Endothelial cell of umbilical vein (primary cell): ENCODE measurements at regions not wholly inside any gene's neighbourhood (a gene's known extent, or its start where the extent isn't known, plus 50 kb on each side); places are given as distances from the start of the nearest gene placed in this dataset.

Experiments used
- BruUV-seq: library from RNA; stranded (reverse); fragments of 400-500 nt; replicated peaks from 2 replicates; lab custom pipeline; 2021; lab: Mats Ljungman, UMichigan
- CTCF ChIA-PET: fragments of 300-600, 350-600 bp; sonication (Branson Sonifier 250); formaldehyde crosslinking; loops from one replicate; lab custom pipeline; 2021; ENCODE audit warnings: antibody characterized with exemption, inconsistent platforms; lab: Charles Lee
- POLR2A ChIA-PET: fragments of 300-600, 350-600 bp; sonication (Branson Sonifier 250); formaldehyde crosslinking; loops from one replicate; lab custom pipeline; 2021; ENCODE audit warnings: antibody characterized with exemption, inconsistent platforms; lab: Charles Lee
- DNase-seq: peaks from one replicate; pipeline ENCODE4 v3.0.0-alpha.2; 2011; ENCODE audit warnings: low read depth, low spot score
- FAIRE-seq: peaks from 2 replicates; lab custom pipeline; 2011; peaks lifted over from hg19 to GRCh38; lab: Jason Lieb, UNC
- H2AFZ ChIP-seq: 2 replicates; pipeline ENCODE4 v1.6.0; 2012; ENCODE audit warnings: low read depth, low read length, control low read depth, inconsistent platforms
- H3K27ac ChIP-seq: 2 replicates; pipeline ENCODE4 v1.5.1; 2011; ENCODE audit warnings: low read depth, mild to moderate bottlenecking, control low read depth, low read length, moderate library complexity; ENCODE audit not compliant: insufficient read depth
- H3K27me3 ChIP-seq, 2 experiments: 2 replicates each; pipeline versions ENCODE4 v1.6.0 to v1.6.1; 2011; ENCODE audit warnings: low read length in 2 of 2, mixed read lengths in 1 of 2; ENCODE audit not compliant: control insufficient read depth in 2 of 2, insufficient read depth in 2 of 2
- H3K36me3 ChIP-seq, 2 experiments: 2 replicates in 1 of 2; 3 replicates in 1 of 2; pipeline ENCODE4 v1.5.1; 2011; ENCODE audit warnings: low read length in 2 of 2, mild to moderate bottlenecking in 1 of 2, moderate library complexity in 1 of 2; ENCODE audit not compliant: control insufficient read depth in 2 of 2, insufficient read depth in 2 of 2; ENCODE audit errors: extremely low read depth in 1 of 2
- H3K4me1 ChIP-seq: 3 replicates; pipeline ENCODE4 v1.5.1; 2011; ENCODE audit warnings: mild to moderate bottlenecking, low read length; ENCODE audit not compliant: control insufficient read depth, insufficient read depth; ENCODE audit errors: extremely low read depth
- H3K4me2 ChIP-seq: 2 replicates; pipeline ENCODE4 v1.6.1; 2011; ENCODE audit warnings: low read length, control low read depth, mixed read lengths; ENCODE audit not compliant: insufficient read depth
- H3K4me3 ChIP-seq, 3 experiments: fragments of 200-600 bp in 1 of 3; sonication (generic), shearing (Covaris generic) in 1 of 3; replicated peaks in 1 of 3; 2 replicates each; pipeline ENCODE4 v1.5.1; 2011 to 2016; ENCODE audit warnings: control low read depth in 3 of 3, low read length in 3 of 3, mild to moderate bottlenecking in 2 of 3, inconsistent platforms in 1 of 3, low read depth in 1 of 3, moderate library complexity in 1 of 3; ENCODE audit not compliant: insufficient read depth in 1 of 3
- H3K79me2 ChIP-seq: 2 replicates; pipeline ENCODE4 v1.6.0; 2012; ENCODE audit warnings: low read length, inconsistent platforms; ENCODE audit not compliant: control insufficient read depth, insufficient read depth
- H3K9ac ChIP-seq: replicated peaks from 2 replicates; pipeline ENCODE3; 2011; ENCODE audit warnings: low read length, control low read depth; ENCODE audit not compliant: insufficient read depth; ENCODE audit errors: extremely low read depth
- H3K9me1 ChIP-seq: replicated peaks from 3 replicates; pipeline ENCODE4 v1.6.0; 2011; ENCODE audit warnings: mild to moderate bottlenecking, low read length; ENCODE audit not compliant: control insufficient read depth, insufficient read depth; ENCODE audit errors: extremely low read depth
- H3K9me3 ChIP-seq: replicated peaks from 2 replicates; pipeline ENCODE4 v1.5.1; 2012; ENCODE audit warnings: low read length, inconsistent platforms; ENCODE audit not compliant: control insufficient read depth, insufficient read depth
- H4K20me1 ChIP-seq: replicated peaks from 2 replicates; pipeline ENCODE3; 2011; ENCODE audit warnings: mild to moderate bottlenecking, low read length; ENCODE audit not compliant: control insufficient read depth, insufficient read depth; ENCODE audit errors: extremely low read depth
- EZH2 ChIP-seq: IDR thresholded peaks from 2 replicates; pipeline ENCODE4 v1.6.1; 2012; ENCODE audit warnings: borderline replicate concordance, low read depth, mild to moderate bottlenecking, moderate library complexity, low read length, inconsistent platforms; ENCODE audit not compliant: severe bottlenecking
- FOS ChIP-seq: IDR thresholded peaks from 2 replicates; pipeline ENCODE4 v1.6.1; 2011; ENCODE audit warnings: mild to moderate bottlenecking, low read length, moderate library complexity, borderline replicate concordance; ENCODE audit not compliant: insufficient read depth
- GATA2 ChIP-seq: IDR thresholded peaks from 2 replicates; pipeline ENCODE4 v1.7.0; 2011; ENCODE audit warnings: low read depth, mild to moderate bottlenecking, moderate library complexity, mixed read lengths, low read length; ENCODE audit not compliant: insufficient read length, insufficient read depth
- JUN ChIP-seq: IDR thresholded peaks from 2 replicates; pipeline ENCODE4 v1.6.1; 2011; ENCODE audit warnings: borderline replicate concordance, low read depth; ENCODE audit not compliant: insufficient read length, insufficient read depth
- MYC ChIP-seq: IDR thresholded peaks from one replicate; pipeline ENCODE4 v1.6.1; 2011; ENCODE audit warnings: mild to moderate bottlenecking, low read depth, low read length
- POLR2A ChIP-seq: IDR thresholded peaks from 2 replicates; pipeline ENCODE4 v1.6.1; 2012; ENCODE audit warnings: low read depth, mild to moderate bottlenecking, control low read depth, low read length
- POLR2AphosphoS5 ChIP-seq: IDR thresholded peaks from 2 replicates; pipeline ENCODE4 v1.6.1; 2012; ENCODE audit warnings: low read depth, mild to moderate bottlenecking, control low read depth, low read length, moderate library complexity; ENCODE audit not compliant: insufficient read depth
- dilution Hi-C: fragments of 300-500 bp; cut with MboI; formaldehyde crosslinking; loops from one replicate; pipeline ENCODE4 v1.15.0; 2019; ENCODE audit warnings: low sequenced_read_pairs; ENCODE audit not compliant: extremely low pct_ligation_motif_present
- intact Hi-C: fragments of 100-400 bp; cut with micrococcal nuclease; formaldehyde crosslinking; loops from one replicate; pipeline ENCODE4 v1.10.0; 2022
- TF ChIP-seq, protein P1 (sequence below): IDR thresholded peaks from 2 replicates; pipeline ENCODE4 v1.6.1; 2011; ENCODE audit not compliant: insufficient read depth, insufficient read length
- TF ChIP-seq, protein P2 (sequence below), 2 donors: IDR thresholded peaks; 1 replicate in 1 of 2; 2 replicates in 1 of 2; pipeline ENCODE4 v1.5.1; 2011; ENCODE audit warnings: low read length in 2 of 2, mild to moderate bottlenecking in 2 of 2, moderate library complexity in 2 of 2, control low read depth in 1 of 2, inconsistent platforms in 1 of 2, low read depth in 1 of 2; ENCODE audit not compliant: insufficient read depth in 1 of 2; ENCODE audit errors: extremely low read depth in 1 of 2

DNA sequence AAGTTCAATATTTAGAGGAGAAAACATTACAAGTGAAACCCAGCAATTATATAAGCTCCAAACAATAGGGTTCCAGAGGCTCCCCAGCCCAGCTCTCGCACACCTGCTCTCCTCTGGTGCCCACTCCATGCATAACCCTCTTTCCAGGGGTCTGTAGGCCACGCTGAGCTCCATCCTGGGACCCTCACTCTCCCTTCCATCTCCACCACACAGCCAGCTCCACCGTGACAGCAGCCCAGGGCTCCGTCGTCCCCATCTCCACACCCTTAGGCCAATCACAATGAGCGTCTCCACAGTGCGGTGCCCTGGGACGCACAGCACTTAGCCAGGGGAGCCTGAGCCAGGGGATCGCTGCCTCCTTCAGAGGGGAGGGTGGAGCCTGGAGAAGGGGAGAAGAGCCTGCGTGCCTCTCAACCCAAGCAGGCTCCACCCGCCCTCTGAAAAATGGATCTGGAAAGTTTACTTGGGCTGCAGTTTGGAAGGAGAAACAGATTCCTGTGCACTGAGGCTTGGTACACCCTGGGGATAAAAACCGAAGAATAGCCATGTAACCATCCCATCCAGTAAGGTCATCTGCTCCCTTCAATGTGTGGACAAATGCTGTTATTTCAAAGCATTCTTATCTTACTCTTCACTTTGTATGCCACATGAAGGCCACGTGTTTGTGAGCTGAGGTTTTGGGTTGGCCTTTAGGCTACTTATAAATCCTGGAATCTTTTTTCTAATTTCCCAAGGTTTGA, 72.4 kb upstream of the GGTLC1 start:
- no peaks in the 10 kb centered on the region for H3K9me1 ChIP-seq
- dilution Hi-C loops (no loop called here), intact Hi-C loops (no loop called here)
- BruUV-seq: no TSS peak
- H3K4me3 ChIP-seq: no peak overlapping the region
- H3K9me3 ChIP-seq: no peaks in the 10 kb centered on the region
- no peaks in the 10 kb centered on the region for H3K27me3 ChIP-seq
- H4K20me1 ChIP-seq: no peaks in the 10 kb centered on the region
- H3K4me1 ChIP-seq: no peaks in the 10 kb centered on the region
- H3K9ac ChIP-seq: no peak overlapping the region
- H3K79me2 ChIP-seq: no peaks in the 10 kb centered on the region
- H3K27ac ChIP-seq: no peak overlapping the region
- no peak for DNase-seq
- no peak for FAIRE-seq
- TF ChIP-seq FOS: no peak
- TF ChIP-seq POLR2A: no peak
- TF ChIP-seq, protein P1, sequence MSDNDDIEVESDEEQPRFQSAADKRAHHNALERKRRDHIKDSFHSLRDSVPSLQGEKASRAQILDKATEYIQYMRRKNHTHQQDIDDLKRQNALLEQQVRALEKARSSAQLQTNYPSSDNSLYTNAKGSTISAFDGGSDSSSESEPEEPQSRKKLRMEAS: no peak
- TF ChIP-seq GATA2: no peak
- no peak for TF ChIP-seq JUN
- no peak for TF ChIP-seq EZH2
- TF ChIP-seq POLR2AphosphoS5: no peak
- TF ChIP-seq, protein P2, sequence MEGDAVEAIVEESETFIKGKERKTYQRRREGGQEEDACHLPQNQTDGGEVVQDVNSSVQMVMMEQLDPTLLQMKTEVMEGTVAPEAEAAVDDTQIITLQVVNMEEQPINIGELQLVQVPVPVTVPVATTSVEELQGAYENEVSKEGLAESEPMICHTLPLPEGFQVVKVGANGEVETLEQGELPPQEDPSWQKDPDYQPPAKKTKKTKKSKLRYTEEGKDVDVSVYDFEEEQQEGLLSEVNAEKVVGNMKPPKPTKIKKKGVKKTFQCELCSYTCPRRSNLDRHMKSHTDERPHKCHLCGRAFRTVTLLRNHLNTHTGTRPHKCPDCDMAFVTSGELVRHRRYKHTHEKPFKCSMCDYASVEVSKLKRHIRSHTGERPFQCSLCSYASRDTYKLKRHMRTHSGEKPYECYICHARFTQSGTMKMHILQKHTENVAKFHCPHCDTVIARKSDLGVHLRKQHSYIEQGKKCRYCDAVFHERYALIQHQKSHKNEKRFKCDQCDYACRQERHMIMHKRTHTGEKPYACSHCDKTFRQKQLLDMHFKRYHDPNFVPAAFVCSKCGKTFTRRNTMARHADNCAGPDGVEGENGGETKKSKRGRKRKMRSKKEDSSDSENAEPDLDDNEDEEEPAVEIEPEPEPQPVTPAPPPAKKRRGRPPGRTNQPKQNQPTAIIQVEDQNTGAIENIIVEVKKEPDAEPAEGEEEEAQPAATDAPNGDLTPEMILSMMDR (IDR thresholded peaks at IDR 0.05; ENCODE audit: extremely low read depth in 1 of 2, insufficient read depth in 1 of 2, low read depth in 1 of 2, low read length in 2 of 2): no peak
- TF ChIP-seq MYC: no peak
- POLR2A ChIA-PET: no interaction called here
- no peaks in the 10 kb centered on the region for H3K36me3 ChIP-seq
- CTCF ChIA-PET: interaction anchor here (0.9 kb wide), 1 partner anchor 12 kb away, joined by 3 read pairs; no protein-coding TSS in a partner anchor
- H3K4me2 ChIP-seq: no peak overlapping the region
- H2AFZ ChIP-seq: no peak overlapping the region
